OCI-LY7 (cell line): ENCODE measurements at regions not wholly inside any gene's neighbourhood (a gene's known extent, or its start where the extent isn't known, plus 50 kb on each side); places are given as distances from the start of the nearest gene placed in this dataset.
"Not testable (repeated sequence)": the region's sequence is repeated elsewhere in the genome, so short reads cannot be mapped to it uniquely, and the experiment has no call there.

Experiments
- BruUV-seq: library from RNA; stranded (reverse); fragments of 400-500 nt; replicated peaks from 2 replicates; lab custom pipeline; 2021; lab: Mats Ljungman, UMichigan
- CTCF ChIA-PET: fragments of 300-600 bp; sonication (Branson Sonifier 250); formaldehyde crosslinking; loops from one replicate; lab custom pipeline; 2022; ENCODE audit warnings: antibody characterized with exemption; ENCODE audit not compliant: unreplicated experiment; lab: Charles Lee
- POLR2A ChIA-PET: fragments of 300-600 bp; sonication (Branson Sonifier 250); formaldehyde crosslinking; loops from one replicate; lab custom pipeline; 2022; ENCODE audit warnings: antibody characterized with exemption; lab: Charles Lee
- DNase-seq: peaks from one replicate; pipeline ENCODE4 v3.0.0-alpha.2; 2015; ENCODE audit warnings: low spot score
- H2AFZ ChIP-seq: fragments of 200-600 bp; sonication (generic), shearing (Covaris generic); 2 replicates; pipeline ENCODE4 v1.6.1; 2014; ENCODE audit warnings: mild to moderate bottlenecking, antibody characterized with exemption, low read length, moderate library complexity
- H3K27ac ChIP-seq: fragments of 200-600 bp; sonication (generic); 2 replicates; pipeline ENCODE4 v1.5.1; 2014; ENCODE audit warnings: mixed run types, low read depth, mild to moderate bottlenecking, moderate library complexity, low read length, inconsistent platforms; ENCODE audit not compliant: poor library complexity, severe bottlenecking
- H3K36me3 ChIP-seq: fragments of 200-600 bp; sonication (generic); 2 replicates; pipeline ENCODE4 v1.6.1; 2014; ENCODE audit warnings: mild to moderate bottlenecking, antibody characterized with exemption, low read length, moderate library complexity, mixed read lengths; ENCODE audit not compliant: insufficient read depth
- H3K4me1 ChIP-seq: fragments of 200-600 bp; sonication (generic); 2 replicates; pipeline ENCODE4 v1.5.1; 2014; ENCODE audit warnings: mild to moderate bottlenecking, low read length; ENCODE audit not compliant: insufficient read depth, poor library complexity, severe bottlenecking
- H3K4me2 ChIP-seq: fragments of 200-600 bp; sonication (generic); 2 replicates; pipeline ENCODE4 v1.6.1; 2014; ENCODE audit warnings: mild to moderate bottlenecking, low read length
- H3K4me3 ChIP-seq: fragments of 200-600 bp; sonication (generic); 2 replicates; pipeline ENCODE4 v1.5.1; 2014; ENCODE audit warnings: mild to moderate bottlenecking, low read depth, low read length; ENCODE audit not compliant: poor library complexity, severe bottlenecking
- H3K79me2 ChIP-seq: fragments of 200-600 bp; sonication (generic); 2 replicates; pipeline ENCODE4 v1.6.1; 2016; ENCODE audit warnings: low read depth, mild to moderate bottlenecking, low read length, moderate library complexity, mixed read lengths; ENCODE audit not compliant: insufficient read depth
- H3K9me2 ChIP-seq: fragments of 200-600 bp; sonication (generic); 2 replicates; pipeline ENCODE4 v1.6.1; 2016; ENCODE audit warnings: mild to moderate bottlenecking, low read length, mixed read lengths; ENCODE audit not compliant: insufficient read depth
- H3K9me3 ChIP-seq: fragments of 200-600 bp; sonication (generic); 2 replicates; pipeline ENCODE4 v1.6.1; 2014; ENCODE audit warnings: mild to moderate bottlenecking, mixed run types, low read length, mixed read lengths
- H4K20me1 ChIP-seq: fragments of 200-600 bp; sonication (generic); 2 replicates; pipeline ENCODE4 v1.6.1; 2014; ENCODE audit warnings: mild to moderate bottlenecking, antibody characterized with exemption, low read length, moderate library complexity, mixed read lengths; ENCODE audit not compliant: insufficient read depth
- CTCF ChIP-seq: fragments of 200-600 bp; sonication (generic); conservative IDR thresholded peaks from 2 replicates; pipeline ENCODE4 v1.5.1; 2014; ENCODE audit warnings: mild to moderate bottlenecking, antibody characterized with exemption, low read length, moderate library complexity, mixed read lengths
- EZH2phosphoT487 ChIP-seq: fragments of 200-600 bp; sonication (generic); IDR thresholded peaks from 2 replicates; pipeline ENCODE4 v1.6.1; 2018; ENCODE audit warnings: low read depth, borderline replicate concordance, mild to moderate bottlenecking, mixed run types, antibody characterized with exemption, low read length, moderate library complexity, mixed read lengths
- intact Hi-C: fragments of 100-400 bp; cut with micrococcal nuclease; formaldehyde crosslinking; loops from one replicate; pipeline ENCODE4 v1.10.0; 2022; ENCODE audit not compliant: unreplicated experiment

GRCh38 chr4:186392017-186392416, 126.0 kb downstream of the F11 start:
- BruUV-seq, result no TSS peak
- Histone ChIP-seq H3K4me2 (no peak overlapping the region), H3K9me3 (no peaks in the 10 kb centered on the region), H3K36me3 (no peaks in the 10 kb centered on the region), H4K20me1 (no peaks in the 10 kb centered on the region), H3K4me1 (no peaks in the 10 kb centered on the region), H3K27ac (no peak overlapping the region), H3K4me3 (no peak overlapping the region), H3K79me2 (no peaks in the 10 kb centered on the region), H3K9me2 (no peaks in the 10 kb centered on the region), H2AFZ (no peak overlapping the region)
- ChIA-PET POLR2A (no interaction called here), CTCF (no interaction called here)
- TF ChIP-seq CTCF, result no peak
- no peak for TF ChIP-seq EZH2phosphoT487
- no peak for DNase-seq
- intact Hi-C loops, result no loop called here

- H3K27ac ChIP-seq, H3K4me1 ChIP-seq, H3K9me2 ChIP-seq, H3K4me3 ChIP-seq, H3K9me3 ChIP-seq, BruUV-seq, CTCF ChIA-PET, H2AFZ ChIP-seq, H3K79me2 ChIP-seq, H4K20me1 ChIP-seq, intact Hi-C loops, H3K36me3 ChIP-seq, POLR2A ChIA-PET, DNase-seq, H3K4me2 ChIP-seq: not testable (repeated sequence)
These were observed 118.3 kb downstream of the F11 start for GRCh38 chr4:186384328-186384727.

GRCh38 chr4:186368281-186368680, 102.3 kb downstream of the F11 start:
- Histone ChIP-seq H3K4me1 (no peaks in the 10 kb centered on the region), H3K9me2 (no peaks in the 10 kb centered on the region), H3K27ac (no peak overlapping the region), H2AFZ (no peak overlapping the region), H4K20me1 (no peaks in the 10 kb centered on the region), H3K36me3 (no peaks in the 10 kb centered on the region), H3K4me2 (no peak overlapping the region), H3K9me3 (peaks cover 6% of the 10 kb centered on the region; the same call in 1 of the 2 replicates), H3K79me2 (no peaks in the 10 kb centered on the region), H3K4me3 (no peak overlapping the region)
- ChIA-PET CTCF (no interaction called here), POLR2A (no interaction called here)
- intact Hi-C loops, result no loop called here
- BruUV-seq, result no TSS peak
- TF ChIP-seq CTCF, result no peak
- TF ChIP-seq EZH2phosphoT487, result no peak
- no peak for DNase-seq
